ENCODE measurements at regions not wholly inside any gene's neighbourhood (a gene's known extent, or its start where the extent isn't known, plus 50 kb on each side); places are given as distances from the start of the nearest gene placed in this dataset.
"Not testable (repeated sequence)": the region's sequence is repeated elsewhere in the genome, so short reads cannot be mapped to it uniquely, and the experiment has no call there.

- H3K27ac ChIP-seq (ENCODE audit: low read depth in 1 of 2, low read length in 2 of 2); intact Hi-C loops (cut with micrococcal nuclease); H3K4me3 Mint-ChIP-seq; DNase-seq; H3K9ac ChIP-seq (ENCODE audit: insufficient read depth, low read length, poor library complexity, severe bottlenecking); H3K9me3 ChIP-seq (replicated peaks in 1 of 2; ENCODE audit: control insufficient read depth in 1 of 2, insufficient read depth in 1 of 2, low read length in 2 of 2); H3K4me3 ChIP-seq (replicated peaks in 1 of 3; ENCODE audit: low read depth in 2 of 3, low read length in 3 of 3); H3K9me3 Mint-ChIP-seq; H3K27ac Mint-ChIP-seq; H3K79me2 ChIP-seq (ENCODE audit: insufficient read depth, low read length); H2AFZ ChIP-seq (ENCODE audit: insufficient read depth, low read depth, low read length, poor library complexity, severe bottlenecking); H3K27me3 ChIP-seq (ENCODE audit: control insufficient read depth in 2 of 2, insufficient read depth in 2 of 2, low read length in 2 of 2); H3K27me3 Mint-ChIP-seq (ENCODE audit: low read depth in 3 of 3); H3K36me3 ChIP-seq (replicated peaks in 1 of 2; ENCODE audit: control insufficient read depth in 1 of 2, insufficient read depth in 2 of 2, low read length in 2 of 2); H4K20me1 ChIP-seq (ENCODE audit: insufficient read depth, low read length); H3K36me3 Mint-ChIP-seq; H3K4me2 ChIP-seq (replicated peaks; ENCODE audit: extremely low read depth, low read length, poor library complexity, severe bottlenecking): not testable (repeated sequence)
- peaks cover 28% of the 10 kb centered on the region for H3K4me1 Mint-ChIP-seq
- H3K4me1 ChIP-seq (ENCODE audit: control insufficient read depth in 1 of 2, insufficient read depth in 2 of 2, low read length in 2 of 2), result peaks cover 10 to 22% of the 10 kb centered on the region in 2 donors
- WGBS (ENCODE audit: insufficient coverage), result 60% methylated on average over 4 of the region's 4 CpGs
- TF ChIP-seq CTCF (IDR thresholded peaks at IDR 0.05), result peak; percentile 38
Observed at GRCh38 chr9:78704153-78704552, 407.2 kb downstream of the PSAT1 start.

GRCh38 chr9:78707080-78707479 is 410.2 kb downstream of the PSAT1 start:
- Histone ChIP-seq H3K4me2 (replicated peaks; ENCODE audit: extremely low read depth, low read length, poor library complexity, severe bottlenecking) (peak overlapping the region; percentile 4), H3K27ac (ENCODE audit: low read depth in 1 of 2, low read length in 2 of 2) (peak overlapping the region in 1 of 2 donors; percentile 11), H2AFZ (ENCODE audit: insufficient read depth, low read depth, low read length, poor library complexity, severe bottlenecking) (no peak overlapping the region), H4K20me1 (ENCODE audit: insufficient read depth, low read length) (no peaks in the 10 kb centered on the region), H3K9me3 (replicated peaks in 1 of 2; ENCODE audit: control insufficient read depth in 1 of 2, insufficient read depth in 1 of 2, low read length in 2 of 2) (no peaks in the 10 kb centered on the region), H3K79me2 (ENCODE audit: insufficient read depth, low read length) (no peaks in the 10 kb centered on the region), H3K36me3 (replicated peaks in 1 of 2; ENCODE audit: control insufficient read depth in 1 of 2, insufficient read depth in 2 of 2, low read length in 2 of 2) (no peaks in the 10 kb centered on the region), H3K27me3 (ENCODE audit: control insufficient read depth in 2 of 2, insufficient read depth in 2 of 2, low read length in 2 of 2) (no peaks in the 10 kb centered on the region), H3K9ac (ENCODE audit: insufficient read depth, low read length, poor library complexity, severe bottlenecking) (no peak overlapping the region), H3K4me3 (replicated peaks in 1 of 3; ENCODE audit: low read depth in 2 of 3, low read length in 3 of 3) (no peak overlapping the region), H3K4me1 (ENCODE audit: control insufficient read depth in 1 of 2, insufficient read depth in 2 of 2, low read length in 2 of 2) (peaks cover 9 to 17% of the 10 kb centered on the region in 2 donors)
- intact Hi-C loops (cut with micrococcal nuclease), result no loop called here
- no peak for DNase-seq
- Mint-ChIP-seq H3K9me3 (peaks cover 0 to 6% (median 5%) of the 10 kb centered on the region in 7 donors), H3K36me3 (no peaks in the 10 kb centered on the region), H3K27me3 (ENCODE audit: low read depth in 3 of 3) (peaks cover 0 to 3% (median 0%) of the 10 kb centered on the region in 3 donors), H3K4me3 (peak overlapping the region in 1 of 2 donors; percentile 80), H3K27ac (peak overlapping the region in 2 of 7 donors; percentile 9 to 62), H3K4me1 (peaks cover 22% of the 10 kb centered on the region)
- TF ChIP-seq CTCF (IDR thresholded peaks at IDR 0.05), result no peak
- no CpG with 5 or more reads among the region's 3 CpGs for WGBS (ENCODE audit: insufficient coverage)

All from CD14-positive monocyte (primary cell).